ENCODE measurements at regions not wholly inside any gene's neighbourhood (a gene's known extent, or its start where the extent isn't known, plus 50 kb on each side); places are given as distances from the start of the nearest gene placed in this dataset.

GRCh38 chr9:30534455-30534854 lies 1850.0 kb upstream of the ACO1 start:
- ChIA-PET CTCF (no interaction called here), POLR2A (no interaction called here)
- intact Hi-C loops (cut with micrococcal nuclease; ENCODE audit: unreplicated experiment) (loop anchor here (5.0 kb wide), 1 partner anchor 938 kb away; no protein-coding TSS in a partner anchor), in situ Hi-C loops (cut with HindIII; ENCODE audit: low pct_unique_long_range_greater_than_20kb, low sequenced_read_pairs) (no loop called here)
- DNase-seq (ENCODE audit: low read depth, low spot score): no peak
- Histone ChIP-seq H3K36me3 (ENCODE audit: control insufficient read depth, insufficient read depth, low read length) (no peaks in the 10 kb centered on the region; the same call in 1 of the 2 replicates), H3K27me3 (ENCODE audit: control insufficient read depth, insufficient read depth, low read length) (no peaks in the 10 kb centered on the region), H3K4me1 (ENCODE audit: control insufficient read depth, insufficient read depth, low read length) (no peaks in the 10 kb centered on the region), H3K9me3 (ENCODE audit: control insufficient read depth, insufficient read depth, low read depth, low read length) (no peaks in the 10 kb centered on the region), H3K27ac (ENCODE audit: low read length) (no peak overlapping the region), H3K4me3 (ENCODE audit: low read depth in 2 of 2, low read length in 2 of 2) (no peak overlapping the region)
- ATAC-seq: no peak
- TF ChIP-seq TCF7L2 (IDR thresholded peaks at IDR 0.05; ENCODE audit: low read depth, low read length) (no peak), POLR2AphosphoS5 (IDR thresholded peaks at IDR 0.05; ENCODE audit: low read depth, low read length) (no peak), SIN3A (IDR thresholded peaks at IDR 0.05; ENCODE audit: borderline replicate concordance, insufficient read depth, low read depth, low read length) (no peak), REST (IDR thresholded peaks at IDR 0.05; ENCODE audit: insufficient read depth in 1 of 2, low read depth in 2 of 2, low read length in 1 of 2) (no peak), CTCF (IDR thresholded peaks at IDR 0.05) (no peak)
- BruUV-seq (replicated peaks): no TSS peak

GRCh38 chr9:30534896-30535295 lies 1849.5 kb upstream of the ACO1 start:
- no peak for ATAC-seq
- TF ChIP-seq CTCF (IDR thresholded peaks at IDR 0.05) (no peak), POLR2AphosphoS5 (IDR thresholded peaks at IDR 0.05; ENCODE audit: low read depth, low read length) (no peak)
- BruUV-seq (replicated peaks): no TSS peak

More at GRCh38 chr9:30534896-30535295, 1849.5 kb upstream of the ACO1 start:
- intact Hi-C loops (cut with micrococcal nuclease; ENCODE audit: unreplicated experiment): loop anchor here (5.0 kb wide), 1 partner anchor 937 kb away; no protein-coding TSS in a partner anchor
- no peak for DNase-seq (ENCODE audit: low read depth, low spot score)
- no peak overlapping the region for H3K27ac ChIP-seq (ENCODE audit: low read length)
- ChIA-PET POLR2A (no interaction called here), CTCF (no interaction called here)
- H3K4me3 ChIP-seq (ENCODE audit: low read depth in 2 of 2, low read length in 2 of 2): no peak overlapping the region
- H3K4me1 ChIP-seq (ENCODE audit: control insufficient read depth, insufficient read depth, low read length): no peaks in the 10 kb centered on the region
- no peaks in the 10 kb centered on the region for H3K27me3 ChIP-seq (ENCODE audit: control insufficient read depth, insufficient read depth, low read length)
- H3K36me3 ChIP-seq (ENCODE audit: control insufficient read depth, insufficient read depth, low read length): no peaks in the 10 kb centered on the region; the same call in 1 of the 2 replicates
- H3K9me3 ChIP-seq (ENCODE audit: control insufficient read depth, insufficient read depth, low read depth, low read length): no peaks in the 10 kb centered on the region
- in situ Hi-C loops (cut with HindIII; ENCODE audit: low pct_unique_long_range_greater_than_20kb, low sequenced_read_pairs): no loop called here
